Fibroblast of gingiva (primary cell): ENCODE measurements at regions not wholly inside any gene's neighbourhood (a gene's known extent, or its start where the extent isn't known, plus 50 kb on each side); places are given as distances from the start of the nearest gene placed in this dataset.
"Not testable (repeated sequence)": the region's sequence is repeated elsewhere in the genome, so short reads cannot be mapped to it uniquely, and the experiment has no call there.

Experiments used
- DNase-seq: peaks from one replicate; pipeline ENCODE4 v3.0.0-alpha.2; 2011; ENCODE audit warnings: low read depth

DNA sequence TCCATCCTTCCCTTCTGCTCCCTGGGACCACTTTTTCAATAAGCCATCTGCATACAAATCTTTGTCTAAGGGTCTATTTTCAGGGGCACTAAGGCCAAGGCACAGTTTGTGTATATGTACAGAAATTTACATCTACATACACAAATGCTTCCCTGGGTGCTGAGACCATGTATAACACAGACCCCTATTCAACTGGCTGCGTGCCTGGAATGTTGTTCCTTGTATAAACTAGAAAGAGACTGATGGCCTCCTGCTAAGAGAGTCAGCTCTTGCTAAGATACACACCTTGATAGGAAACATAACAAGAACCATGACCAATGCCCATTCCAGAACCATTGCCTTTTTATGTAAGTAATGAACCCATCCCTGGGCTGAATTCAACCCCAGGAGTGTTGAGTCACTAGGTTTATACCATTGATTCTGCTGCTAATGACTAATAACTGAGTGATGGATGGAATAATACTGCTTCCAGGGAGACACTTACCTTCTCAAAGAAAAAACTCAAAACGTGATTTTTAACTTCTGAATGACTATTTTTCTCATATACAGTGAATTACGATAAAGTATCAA lies 290.7 kb downstream of the FGFR2 start:
- DNase-seq = no peak

DNA sequence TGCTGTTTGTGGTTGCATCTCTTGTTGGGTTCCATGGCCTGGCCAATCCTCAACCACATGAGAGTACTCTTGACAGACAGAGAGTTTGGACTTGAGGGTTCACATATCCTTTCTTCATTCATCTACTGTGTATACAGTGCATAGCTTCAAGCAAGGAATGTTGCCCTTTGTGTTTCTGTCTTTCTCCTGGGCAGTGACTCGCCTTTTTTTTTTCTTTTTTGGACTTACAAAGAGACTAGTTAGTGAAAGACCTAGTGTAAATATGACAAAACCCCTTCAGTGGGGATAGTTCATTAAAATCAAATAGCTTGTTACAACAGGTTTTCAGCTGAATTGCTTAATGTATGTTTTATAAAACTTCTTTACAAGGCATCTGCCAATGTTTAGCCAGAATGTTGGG lies 290.2 kb downstream of the FGFR2 start:
- DNase-seq = no peak

DNA sequence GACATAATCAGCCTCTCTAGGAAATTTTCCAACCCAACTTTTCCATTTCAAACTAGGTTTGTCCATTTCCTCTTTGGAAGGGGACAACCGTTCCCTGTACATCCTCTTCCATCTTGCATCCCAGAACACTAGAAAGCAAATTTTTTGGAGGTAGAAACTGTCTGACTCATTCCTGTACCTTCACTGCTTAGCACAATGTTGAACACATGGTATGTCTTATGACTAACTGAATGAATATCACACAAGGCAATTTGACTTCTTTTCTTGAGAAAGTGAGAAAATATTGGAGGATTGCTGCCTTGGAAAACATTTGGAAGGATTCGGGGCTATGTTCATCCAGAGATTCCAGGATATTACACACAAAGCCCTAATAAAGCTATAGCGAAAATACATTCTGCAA lies 289.1 kb downstream of the FGFR2 start:
- no peak for DNase-seq

DNA sequence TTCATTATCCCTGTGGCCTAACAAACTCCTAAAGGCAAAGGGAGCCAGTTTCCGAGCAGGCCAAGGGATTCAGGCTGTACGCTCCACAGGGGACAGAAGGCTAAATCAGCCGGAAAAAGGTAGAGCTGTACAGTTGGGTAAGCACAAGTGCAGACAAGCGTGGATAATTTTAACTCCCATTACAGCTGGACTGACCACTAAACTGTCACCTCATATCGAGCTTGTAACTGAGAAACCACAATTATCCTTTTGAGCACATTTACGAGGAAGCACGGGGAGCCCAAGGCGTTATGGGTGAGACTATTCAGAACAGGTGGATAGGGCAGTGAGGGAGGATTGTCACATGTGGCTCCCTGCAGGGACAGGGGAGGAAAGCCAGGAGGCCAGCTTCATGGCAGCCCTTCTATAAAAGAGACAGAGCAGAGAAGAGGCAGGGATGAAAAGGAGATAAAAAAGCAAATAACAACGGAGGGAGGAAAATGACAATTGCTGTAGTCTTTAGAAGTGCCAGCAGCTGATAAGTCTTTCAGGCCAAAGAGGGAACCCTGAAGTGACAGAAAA lies 288.0 kb downstream of the FGFR2 start:
- DNase-seq = no peak

DNA sequence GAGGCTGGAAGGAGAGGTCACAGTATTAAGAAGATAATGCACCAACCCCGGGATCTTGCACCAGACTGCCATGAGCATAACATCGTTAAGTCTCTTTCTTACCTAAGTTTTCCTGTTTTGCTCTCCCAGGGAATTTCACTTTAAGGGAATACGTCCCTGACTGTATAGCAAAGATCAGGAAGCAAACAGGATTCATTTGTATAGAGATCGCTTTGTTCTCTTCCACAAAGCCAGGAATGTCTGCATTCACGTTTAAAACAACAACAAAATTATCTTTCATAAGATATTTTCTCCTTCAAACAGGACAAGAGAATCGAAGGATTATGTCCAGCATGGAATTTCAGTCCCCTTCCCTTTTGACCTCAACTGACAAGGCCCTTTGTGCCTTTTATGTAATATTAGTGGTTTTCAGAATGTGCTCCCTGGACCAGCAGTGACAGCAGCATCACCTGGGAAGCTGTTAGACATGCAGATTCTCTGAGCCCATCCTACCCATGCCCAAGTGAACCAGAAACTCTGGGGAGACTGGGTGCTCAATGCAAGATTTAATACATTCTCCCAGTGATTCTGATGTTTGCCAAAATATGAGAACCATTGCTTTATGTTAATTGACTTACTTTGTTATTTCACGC lies 286.3 kb downstream of the FGFR2 start:
- DNase-seq = no peak

DNA sequence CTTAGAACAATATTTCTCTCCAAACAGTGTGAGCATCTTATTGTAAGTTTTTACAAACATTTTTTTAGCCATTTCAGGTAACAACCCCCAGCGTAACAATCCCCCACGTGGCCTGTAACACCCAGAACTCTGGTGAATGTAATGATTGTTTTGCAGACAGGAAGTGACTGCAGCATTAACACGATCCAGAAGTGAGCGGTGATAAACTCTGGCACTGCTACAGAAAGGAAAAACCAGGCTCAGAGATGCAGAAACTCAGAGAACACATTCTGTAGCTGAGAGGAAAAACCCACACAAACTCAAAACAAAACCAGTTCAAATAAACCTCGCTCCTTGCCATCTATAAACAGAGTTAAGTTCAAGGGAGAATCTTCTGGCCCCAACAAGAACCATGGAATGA lies 285.7 kb downstream of the FGFR2 start:
- no peak for DNase-seq

DNA sequence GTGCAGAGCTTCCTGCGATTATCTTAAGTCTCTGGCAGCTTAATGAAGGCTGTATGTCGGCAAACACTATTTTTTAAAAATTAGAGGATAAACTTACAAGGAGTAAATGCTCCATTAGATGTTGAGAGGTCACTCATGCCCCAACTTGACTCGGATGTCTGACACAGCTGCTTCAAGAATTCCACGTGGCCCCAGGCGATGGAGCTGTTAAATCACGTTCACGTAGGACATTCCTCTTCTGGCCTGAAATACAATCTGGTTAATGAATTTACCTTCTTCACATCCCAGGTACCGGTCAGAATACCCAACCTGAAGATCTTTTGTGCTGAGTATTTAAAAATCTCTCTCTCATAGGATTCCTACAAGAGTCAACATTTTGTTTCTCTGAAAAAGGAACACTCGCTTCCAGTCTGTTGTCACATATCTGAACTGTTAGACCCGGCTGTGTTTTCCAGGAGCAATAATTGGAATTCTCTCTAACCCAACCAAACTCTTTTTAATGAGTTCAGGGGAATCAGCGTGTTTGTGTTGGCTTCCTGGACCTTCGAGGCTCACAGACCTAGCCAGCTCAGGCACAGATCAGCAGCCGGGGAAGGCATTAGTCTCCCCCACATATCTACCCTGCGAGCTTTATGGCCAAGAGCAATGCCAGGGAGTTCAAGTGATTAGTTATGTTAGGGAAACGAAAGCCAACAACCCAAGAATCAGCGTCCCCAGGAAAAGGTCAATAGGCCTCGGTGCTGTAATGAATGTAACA lies 284.9 kb downstream of the FGFR2 start:
- DNase-seq = no peak

DNA sequence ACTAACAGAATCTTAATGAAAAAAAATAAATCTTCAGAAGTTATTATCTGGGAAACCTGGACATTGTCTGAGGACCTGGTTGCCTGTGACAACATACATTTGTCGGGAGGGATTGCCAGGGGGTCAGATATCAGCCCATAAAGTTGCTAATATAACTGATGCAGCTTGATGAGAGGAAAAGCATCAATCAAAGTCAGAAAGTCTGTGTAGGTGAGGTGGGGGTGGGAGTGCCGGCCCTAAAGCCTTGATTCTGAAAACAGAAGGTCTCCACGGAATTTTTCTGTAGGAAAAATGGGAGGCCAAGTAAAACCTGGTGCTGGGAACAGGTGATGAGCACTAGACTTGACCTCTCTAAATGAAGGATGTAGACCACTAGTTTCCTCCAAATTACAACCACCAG lies 281.8 kb downstream of the FGFR2 start:
- DNase-seq = no peak

DNA sequence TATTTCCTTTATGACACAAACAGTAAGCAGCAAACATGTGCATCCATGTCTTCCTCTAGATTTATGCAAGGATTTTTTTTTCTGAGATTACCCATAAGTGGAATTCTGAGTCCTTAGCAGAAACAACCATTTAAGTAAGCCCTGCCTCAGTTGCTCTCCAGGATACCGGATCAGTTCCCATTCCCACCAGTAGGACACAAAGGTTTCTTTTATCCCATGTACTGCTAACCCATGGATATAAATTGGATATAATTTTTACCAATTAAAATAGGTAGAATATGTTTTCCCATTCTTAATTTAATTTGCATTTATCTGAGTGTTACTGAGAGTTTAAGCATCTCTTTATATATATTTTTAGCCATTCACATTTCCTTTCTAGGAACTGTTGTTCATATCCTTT lies 280.9 kb downstream of the FGFR2 start:
- DNase-seq = no peak

DNA sequence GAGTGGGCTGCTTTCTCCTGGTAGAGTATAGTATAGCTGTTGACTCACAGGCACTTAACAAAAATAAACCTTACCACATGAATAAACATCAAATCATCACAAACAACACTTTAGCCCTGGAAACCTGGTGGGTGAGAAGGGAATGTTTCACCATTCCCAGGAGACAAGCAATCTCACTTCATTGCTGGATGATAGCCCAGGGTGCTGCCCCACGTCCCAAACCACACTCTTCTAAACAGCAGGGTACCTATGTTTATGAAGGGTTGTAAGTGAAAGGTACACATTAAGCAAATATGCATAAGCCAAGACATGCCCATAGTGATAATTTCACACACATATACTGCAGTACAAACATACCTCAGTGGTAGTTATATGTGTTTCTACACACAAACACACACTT lies 276.2 kb downstream of the FGFR2 start:
- no peak for DNase-seq

DNA sequence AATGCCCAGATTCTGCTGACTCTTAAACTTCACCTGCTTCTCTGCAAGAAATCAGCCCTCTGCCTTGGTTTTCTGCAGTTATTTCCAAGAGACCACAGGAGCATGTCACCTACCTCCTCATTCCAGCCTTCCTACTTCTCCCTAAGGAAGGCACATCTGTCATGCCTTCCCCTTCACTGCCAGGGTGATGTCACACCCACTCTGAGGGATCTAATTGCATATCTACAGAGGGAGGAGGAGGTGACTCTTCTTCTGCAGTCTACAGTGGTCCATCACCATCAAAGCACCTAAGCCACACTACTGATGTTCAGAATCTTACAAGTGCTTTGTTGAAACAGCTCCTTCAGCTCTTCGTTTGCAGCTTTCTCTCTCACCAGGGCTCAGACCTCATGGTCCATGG lies 275.5 kb downstream of the FGFR2 start:
- DNase-seq = no peak

DNA sequence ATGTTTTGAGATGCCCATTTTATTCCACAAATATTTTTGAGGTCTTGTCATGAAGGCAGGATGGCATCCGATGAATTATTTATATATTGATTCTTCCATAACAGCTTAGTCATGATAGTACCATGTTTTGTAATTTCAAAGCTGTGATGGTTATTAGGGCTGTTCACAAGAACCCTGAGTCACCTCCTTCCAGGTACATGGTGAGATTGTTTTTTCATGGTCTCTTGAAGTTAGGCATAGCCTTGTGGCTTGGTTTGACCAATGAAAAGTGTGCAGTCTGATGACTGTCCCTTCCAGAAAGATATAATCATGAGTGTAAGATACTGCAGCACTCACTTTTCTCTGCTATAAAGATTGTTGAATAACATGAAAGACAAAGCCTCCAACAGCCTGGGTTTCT lies 274.8 kb downstream of the FGFR2 start:
- no peak for DNase-seq

DNA sequence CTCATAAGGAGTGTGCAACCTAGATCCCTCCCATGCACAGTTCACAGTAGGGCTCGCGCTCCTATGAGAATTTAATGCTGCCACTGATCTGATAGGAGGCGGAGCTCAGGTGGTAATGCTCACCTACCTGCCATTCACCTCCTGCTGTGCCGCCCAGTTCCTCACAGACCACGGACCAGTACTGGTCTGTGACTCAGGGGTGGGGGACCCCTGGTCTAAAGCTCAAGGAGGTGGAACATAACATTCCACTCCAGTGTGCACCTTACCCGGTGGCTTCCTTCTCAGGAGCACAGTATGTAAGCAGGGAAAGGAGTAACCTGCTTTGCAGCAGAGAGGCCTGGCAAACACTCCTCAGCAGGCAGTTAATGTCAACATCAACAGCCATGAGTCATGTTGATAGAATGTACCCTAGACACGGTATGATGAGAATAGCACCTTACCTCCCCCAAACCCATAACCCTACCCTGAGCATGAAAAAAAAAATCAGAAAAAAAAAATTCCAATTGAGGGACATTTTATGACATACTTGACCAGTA lies 273.5 kb downstream of the FGFR2 start:
- no peak for DNase-seq

DNA sequence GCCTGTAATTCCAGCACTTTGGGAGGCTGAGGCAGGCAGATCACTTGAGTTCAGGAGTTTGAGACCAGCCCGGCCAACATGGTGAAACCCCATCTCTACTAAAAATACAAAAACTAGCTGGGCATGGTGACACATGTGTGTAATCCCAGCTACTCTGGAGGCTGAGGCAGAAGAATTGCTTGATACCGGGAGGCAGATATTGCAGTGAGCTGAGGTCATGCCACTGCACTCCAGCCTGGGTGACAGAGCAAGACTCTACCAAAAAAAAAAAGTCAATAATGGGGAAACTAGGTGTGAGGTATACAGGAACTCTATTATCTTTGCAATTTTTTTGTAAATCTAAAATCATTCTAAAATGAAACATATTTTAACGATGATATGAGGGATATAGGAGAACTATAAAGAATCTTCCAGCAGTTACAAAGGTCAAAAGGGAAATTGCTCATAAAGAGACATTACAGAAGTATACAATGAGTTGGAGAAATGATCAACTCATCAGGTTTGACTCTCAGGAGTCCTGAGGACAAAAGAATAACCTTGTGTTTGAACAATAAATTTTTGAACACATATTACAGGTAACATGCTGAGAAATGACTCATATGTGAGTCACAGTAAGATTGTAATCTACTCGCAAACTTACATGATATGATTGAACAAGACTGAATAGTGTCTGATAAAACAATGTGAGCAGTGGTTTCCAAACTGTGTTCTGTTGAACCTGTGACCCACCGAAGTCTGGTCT lies 272.6 kb downstream of the FGFR2 start:
- DNase-seq = no peak

DNA sequence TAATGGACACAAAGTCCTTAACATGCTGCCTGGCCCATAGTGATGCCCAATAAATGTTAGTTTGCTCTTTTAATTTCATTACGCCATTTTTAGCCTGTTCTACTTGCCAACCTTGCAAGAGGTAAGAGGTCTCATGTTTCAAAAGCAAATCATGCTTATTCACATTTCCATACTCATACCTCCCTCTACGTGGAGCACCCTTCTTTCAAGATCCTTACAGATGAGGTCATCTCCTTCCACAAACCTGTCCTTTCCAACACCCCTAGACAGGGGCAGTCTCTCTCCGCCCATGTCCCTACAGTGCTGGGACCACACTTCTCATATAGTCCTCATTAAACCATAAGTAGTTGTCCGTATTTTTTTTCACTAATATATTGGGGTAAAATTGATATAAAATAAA lies 271.3 kb downstream of the FGFR2 start:
- DNase-seq = no peak

DNA sequence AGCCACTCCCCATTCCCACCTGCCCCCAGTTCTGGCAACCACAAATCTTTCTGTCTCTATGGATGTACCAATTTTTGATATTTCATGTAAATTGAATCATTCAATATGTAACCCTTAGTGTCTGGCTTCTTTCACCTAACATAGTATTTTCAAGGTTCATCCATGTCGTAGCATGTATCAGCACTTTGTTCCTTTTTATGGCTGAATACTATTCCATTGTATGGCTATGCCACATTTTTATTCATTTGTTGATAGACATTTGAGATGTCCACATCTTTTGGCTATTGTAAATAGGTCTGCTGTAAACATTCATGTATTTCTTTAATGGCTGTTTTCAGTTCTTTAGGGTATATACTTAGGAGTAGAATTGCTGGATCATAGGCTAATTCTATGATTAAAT lies 270.5 kb downstream of the FGFR2 start:
- no peak for DNase-seq

DNA sequence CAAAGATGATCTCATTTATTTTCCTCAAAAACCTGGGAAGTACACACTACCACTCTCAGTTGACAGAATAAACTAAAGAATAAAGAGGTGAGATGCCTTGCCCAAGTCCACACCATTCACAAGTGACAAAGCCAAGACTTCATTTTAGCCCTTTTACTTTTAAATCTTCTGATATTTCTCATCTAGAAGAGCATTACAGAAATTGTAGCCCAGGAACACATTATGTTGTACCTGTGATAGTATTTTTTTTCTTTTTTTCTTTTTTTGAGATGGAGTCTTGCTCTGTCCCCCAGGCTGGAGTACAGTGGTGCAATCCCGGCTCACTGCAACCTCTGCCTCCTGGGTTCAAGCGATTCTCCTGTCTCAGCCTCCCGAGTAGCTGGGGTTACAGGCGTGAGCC lies 268.6 kb downstream of the FGFR2 start:
- not testable (repeated sequence) for DNase-seq

DNA sequence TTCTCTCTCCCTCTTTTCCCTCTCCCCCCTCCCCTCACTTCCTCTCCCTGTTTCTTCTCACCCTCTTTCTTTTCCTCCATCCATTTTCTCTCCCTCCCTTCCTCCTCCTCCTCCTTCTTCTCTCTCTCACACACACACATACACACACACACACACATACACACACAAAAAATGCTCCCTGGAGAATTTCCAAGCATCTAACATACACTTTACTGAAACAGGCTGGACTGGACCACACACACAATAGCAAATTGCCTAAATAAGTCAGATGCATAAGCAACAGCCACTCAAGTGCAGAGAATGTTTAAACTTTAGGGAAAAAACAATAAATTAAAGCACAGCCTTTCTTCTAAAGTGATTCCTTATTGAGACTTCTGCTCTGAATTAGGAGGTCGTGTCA lies 267.7 kb downstream of the FGFR2 start:
- DNase-seq = no peak

DNA sequence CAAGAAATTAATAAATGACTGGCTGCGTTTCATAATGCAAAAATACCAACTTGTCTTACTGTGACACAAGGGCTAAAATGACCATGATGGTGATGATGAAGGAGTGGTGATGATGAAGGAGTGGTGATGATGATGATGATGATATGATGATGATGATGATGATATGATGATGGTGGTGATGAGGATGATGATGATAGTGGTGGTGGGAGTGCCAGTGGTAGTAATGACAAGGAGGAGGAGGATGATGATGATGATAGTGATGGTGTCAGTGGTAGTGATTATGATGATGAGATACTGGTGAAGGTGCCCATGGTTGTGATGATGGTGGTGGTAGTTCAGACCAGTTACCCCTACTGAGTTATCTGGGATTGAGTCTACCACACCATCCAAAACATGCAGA lies 265.9 kb downstream of the FGFR2 start:
- DNase-seq = no peak

DNA sequence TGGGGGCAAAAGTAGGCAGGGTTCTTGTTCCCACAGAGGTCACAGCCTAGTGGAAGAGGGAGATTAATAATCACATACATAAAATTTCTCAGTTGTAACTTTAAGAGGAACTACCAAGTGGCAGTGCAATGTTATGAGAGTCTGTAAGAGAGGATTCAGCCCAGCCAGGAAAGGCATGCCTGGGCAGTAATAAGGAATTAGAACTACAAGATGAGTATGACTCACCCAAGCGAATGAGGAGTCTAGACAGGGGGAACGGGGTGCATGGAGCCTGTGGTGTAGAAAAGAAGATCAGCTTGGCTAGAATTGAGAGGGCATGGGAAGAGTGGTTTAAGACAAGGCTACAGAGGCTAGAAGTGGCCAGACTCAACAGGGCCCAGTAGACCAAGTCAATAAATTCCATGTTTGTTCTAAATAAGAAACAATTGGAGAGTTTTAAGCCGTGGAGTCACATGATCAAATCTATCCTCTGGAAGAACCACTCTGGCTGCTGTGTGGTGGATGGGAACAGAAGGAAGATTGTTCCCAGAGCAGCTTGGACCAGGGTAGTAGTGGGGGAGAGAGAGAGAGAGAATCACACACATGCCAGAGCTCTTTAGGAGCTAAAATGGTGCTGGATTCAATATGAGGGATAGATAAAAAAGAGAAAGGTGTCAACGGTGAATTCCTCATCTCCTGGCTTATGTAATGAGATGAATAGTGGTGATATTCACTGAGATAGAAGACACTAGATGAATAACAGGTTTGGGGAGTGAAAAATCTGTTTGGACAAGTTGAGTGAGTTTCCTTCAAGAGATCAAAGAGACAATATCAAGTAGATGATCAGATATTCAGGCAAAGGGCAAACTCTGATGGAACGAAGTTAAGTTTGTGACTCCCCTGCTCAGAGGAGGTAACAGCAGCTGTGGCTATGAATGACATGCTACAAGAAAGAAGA lies 265.1 kb downstream of the FGFR2 start:
- no peak for DNase-seq

DNA sequence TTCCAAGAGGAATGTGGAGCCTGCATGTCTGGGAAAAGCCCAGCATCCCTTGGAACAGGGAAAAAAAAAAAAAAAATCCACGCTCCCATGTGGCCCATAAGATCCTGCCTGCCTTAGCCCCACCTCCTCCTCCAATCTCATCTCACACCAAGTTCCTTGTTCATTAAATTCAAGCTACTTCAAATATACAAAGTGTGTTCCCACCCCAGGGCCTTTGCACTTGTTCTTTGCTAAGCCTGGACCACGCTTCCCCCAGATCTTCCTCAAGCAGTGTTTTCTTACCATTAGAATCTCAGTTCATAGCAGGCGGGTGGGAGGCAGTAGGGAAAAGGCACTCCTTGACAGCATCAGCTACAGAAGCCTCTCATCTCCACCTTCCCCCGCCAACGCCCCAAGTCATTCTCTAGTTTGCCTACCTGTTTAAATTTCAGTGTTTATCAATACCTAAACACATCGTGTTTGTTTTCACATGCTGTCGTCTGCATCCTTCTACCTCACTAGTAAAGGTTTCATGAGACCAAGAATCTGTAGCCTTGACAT lies 262.8 kb downstream of the FGFR2 start:
- no peak for DNase-seq
